SU-DHL-6 (cell line): ENCODE measurements at regions not wholly inside any gene's neighbourhood (a gene's known extent, or its start where the extent isn't known, plus 50 kb on each side); places are given as distances from the start of the nearest gene placed in this dataset.

Source experiments
- EZH2phosphoT487 ChIP-seq: fragments of 200-600 bp; sonication (generic), shearing (Covaris generic); conservative IDR thresholded peaks from 2 replicates; pipeline ENCODE4 v1.6.1; 2018; ENCODE audit warnings: mild to moderate bottlenecking, antibody characterized with exemption, low read length, moderate library complexity, mixed read lengths
- TF ChIP-seq, protein P1 (sequence below): fragments of 200-600 bp; sonication (generic); IDR thresholded peaks from one replicate; pipeline ENCODE4 v1.5.1; 2017; ENCODE audit warnings: antibody characterized with exemption, mild to moderate bottlenecking, low read length, moderate library complexity; ENCODE audit not compliant: insufficient read depth, poor library complexity, severe bottlenecking

DNA sequence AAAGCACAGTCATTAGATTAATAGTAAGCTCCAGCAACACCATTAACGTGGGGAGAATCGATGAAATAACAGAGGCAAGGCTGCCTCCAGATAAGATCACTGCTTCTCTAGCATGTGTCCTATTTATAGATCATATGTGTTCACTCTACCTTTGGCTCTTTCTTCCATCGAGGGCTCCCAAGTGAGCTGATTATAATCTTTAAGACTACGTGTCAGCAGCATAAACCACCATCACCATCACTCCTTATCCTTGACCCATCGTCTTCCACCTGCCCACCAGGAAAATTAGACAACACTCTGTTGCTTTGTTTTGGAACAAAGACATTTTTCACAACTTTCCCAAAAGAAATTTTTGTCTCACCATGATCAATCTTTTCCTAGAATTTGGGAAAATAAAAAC, 71.2 kb upstream of the CARD11 start:
- TF ChIP-seq, protein P1, sequence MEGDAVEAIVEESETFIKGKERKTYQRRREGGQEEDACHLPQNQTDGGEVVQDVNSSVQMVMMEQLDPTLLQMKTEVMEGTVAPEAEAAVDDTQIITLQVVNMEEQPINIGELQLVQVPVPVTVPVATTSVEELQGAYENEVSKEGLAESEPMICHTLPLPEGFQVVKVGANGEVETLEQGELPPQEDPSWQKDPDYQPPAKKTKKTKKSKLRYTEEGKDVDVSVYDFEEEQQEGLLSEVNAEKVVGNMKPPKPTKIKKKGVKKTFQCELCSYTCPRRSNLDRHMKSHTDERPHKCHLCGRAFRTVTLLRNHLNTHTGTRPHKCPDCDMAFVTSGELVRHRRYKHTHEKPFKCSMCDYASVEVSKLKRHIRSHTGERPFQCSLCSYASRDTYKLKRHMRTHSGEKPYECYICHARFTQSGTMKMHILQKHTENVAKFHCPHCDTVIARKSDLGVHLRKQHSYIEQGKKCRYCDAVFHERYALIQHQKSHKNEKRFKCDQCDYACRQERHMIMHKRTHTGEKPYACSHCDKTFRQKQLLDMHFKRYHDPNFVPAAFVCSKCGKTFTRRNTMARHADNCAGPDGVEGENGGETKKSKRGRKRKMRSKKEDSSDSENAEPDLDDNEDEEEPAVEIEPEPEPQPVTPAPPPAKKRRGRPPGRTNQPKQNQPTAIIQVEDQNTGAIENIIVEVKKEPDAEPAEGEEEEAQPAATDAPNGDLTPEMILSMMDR, result no peak
- no peak for TF ChIP-seq EZH2phosphoT487
